Brain microvascular endothelial cell (primary cell): ENCODE measurements at regions not wholly inside any gene's neighbourhood (a gene's known extent, or its start where the extent isn't known, plus 50 kb on each side); places are given as distances from the start of the nearest gene placed in this dataset.

Experiments
- DNase-seq: peaks from one replicate; pipeline ENCODE4 v3.0.0-alpha.2; 2020
- H3K27ac ChIP-seq: fragments of 250-450 bp; sonication (Bioruptor Pico); 2 replicates; pipeline ENCODE4 v1.5.1; 2020; ENCODE audit warnings: mild to moderate bottlenecking, moderate library complexity
- H3K27me3 ChIP-seq: fragments of 250-450 bp; sonication (Bioruptor Pico); replicated peaks from 2 replicates; pipeline ENCODE4 v1.5.1; 2020; ENCODE audit warnings: mild to moderate bottlenecking
- H3K36me3 ChIP-seq: fragments of 250-450 bp; sonication (Bioruptor Pico); replicated peaks from 2 replicates; pipeline ENCODE4 v1.5.1; 2020; ENCODE audit warnings: mild to moderate bottlenecking
- H3K4me3 ChIP-seq: 2 replicates; pipeline ENCODE4 v1.5.1; 2011; ENCODE audit warnings: low read depth, mild to moderate bottlenecking, control low read depth, low read length, moderate library complexity
- CTCF ChIP-seq: IDR thresholded peaks from 2 replicates; pipeline ENCODE4 v1.5.1; 2011; ENCODE audit warnings: low read depth, mild to moderate bottlenecking, moderate library complexity, low read length, control low read depth, inconsistent platforms; ENCODE audit errors: missing control alignments
- in situ Hi-C: cut with HindIII; loops from 2 replicates; pipeline ENCODE4 v1.10.0; 2017; ENCODE audit warnings: low sequenced_read_pairs, low pct_ligation_motif_present

- Histone ChIP-seq H3K4me3 (no peak overlapping the region), H3K27ac (peak overlapping the region; percentile 96), H3K27me3 (no peaks in the 10 kb centered on the region), H3K36me3 (no peaks in the 10 kb centered on the region)
- no peak for TF ChIP-seq CTCF
- in situ Hi-C loops: no loop called here
- no peak for DNase-seq
These were observed 83.5 kb downstream of the FEM1C start for GRCh38 chr5:115461093-115461492.

GRCh38 chr5:115460472-115460871 is 84.1 kb downstream of the FEM1C start:
- H3K27ac ChIP-seq: peak overlapping the region; percentile 96
- no peak overlapping the region for H3K4me3 ChIP-seq
- no peak for TF ChIP-seq CTCF
- peak; percentile 70 for DNase-seq
- H3K27me3 ChIP-seq: no peaks in the 10 kb centered on the region
- H3K36me3 ChIP-seq: no peaks in the 10 kb centered on the region
- in situ Hi-C loops: no loop called here

- DNase-seq: no peak
- in situ Hi-C loops: no loop called here
- peak overlapping the region; percentile 96 for H3K27ac ChIP-seq
- H3K4me3 ChIP-seq: no peak overlapping the region
- TF ChIP-seq CTCF: no peak
- no peaks in the 10 kb centered on the region for H3K27me3 ChIP-seq
- no peaks in the 10 kb centered on the region for H3K36me3 ChIP-seq
These were observed 84.7 kb downstream of the FEM1C start for GRCh38 chr5:115459855-115460341.

- Histone ChIP-seq H3K4me3 (no peak overlapping the region), H3K27ac (no peak overlapping the region), H3K36me3 (no peaks in the 10 kb centered on the region), H3K27me3 (no peaks in the 10 kb centered on the region)
- in situ Hi-C loops: no loop called here
- no peak for DNase-seq
- TF ChIP-seq CTCF: no peak
These were observed 86.2 kb downstream of the FEM1C start for GRCh38 chr5:115458416-115458815.

GRCh38 chr5:115458003-115458409 is 86.6 kb downstream of the FEM1C start:
- in situ Hi-C loops: no loop called here
- DNase-seq: no peak
- H3K27ac ChIP-seq: no peak overlapping the region
- no peak overlapping the region for H3K4me3 ChIP-seq
- TF ChIP-seq CTCF: no peak
- H3K27me3 ChIP-seq: no peaks in the 10 kb centered on the region
- no peaks in the 10 kb centered on the region for H3K36me3 ChIP-seq

- no peak overlapping the region for H3K4me3 ChIP-seq
- no peak overlapping the region for H3K27ac ChIP-seq
- H3K36me3 ChIP-seq: no peaks in the 10 kb centered on the region
- no peak for DNase-seq
- H3K27me3 ChIP-seq: no peaks in the 10 kb centered on the region
- in situ Hi-C loops: no loop called here
- TF ChIP-seq CTCF: no peak
These were observed 87.0 kb downstream of the FEM1C start for GRCh38 chr5:115457571-115457970.
